SU-DHL-6 (cell line): ENCODE measurements at regions not wholly inside any gene's neighbourhood (a gene's known extent, or its start where the extent isn't known, plus 50 kb on each side); places are given as distances from the start of the nearest gene placed in this dataset.

Source experiments
- CTCF ChIP-seq: fragments of 200-600 bp; sonication (generic); IDR thresholded peaks from one replicate; pipeline ENCODE4 v1.5.1; 2017; ENCODE audit warnings: antibody characterized with exemption, mild to moderate bottlenecking, low read length, moderate library complexity; ENCODE audit not compliant: insufficient read depth, poor library complexity, severe bottlenecking
- EZH2phosphoT487 ChIP-seq: fragments of 200-600 bp; sonication (generic), shearing (Covaris generic); conservative IDR thresholded peaks from 2 replicates; pipeline ENCODE4 v1.6.1; 2018; ENCODE audit warnings: mild to moderate bottlenecking, antibody characterized with exemption, low read length, moderate library complexity, mixed read lengths

GRCh38 chr3:31176045-31176444 lies 281.6 kb upstream of the GADL1 start:
- TF ChIP-seq CTCF (no peak), EZH2phosphoT487 (no peak)
